Cerebellar nuclear complex (tissue), 1 donor: ENCODE measurements at regions not wholly inside any gene's neighbourhood (a gene's known extent, or its start where the extent isn't known, plus 50 kb on each side); places are given as distances from the start of the nearest gene placed in this dataset.

ENCODE experiments used
- DNase-seq, 2 experiments: peaks; one replicate each; lab custom pipeline; 2025; lab: John Stamatoyannopoulos, UW

DNA sequence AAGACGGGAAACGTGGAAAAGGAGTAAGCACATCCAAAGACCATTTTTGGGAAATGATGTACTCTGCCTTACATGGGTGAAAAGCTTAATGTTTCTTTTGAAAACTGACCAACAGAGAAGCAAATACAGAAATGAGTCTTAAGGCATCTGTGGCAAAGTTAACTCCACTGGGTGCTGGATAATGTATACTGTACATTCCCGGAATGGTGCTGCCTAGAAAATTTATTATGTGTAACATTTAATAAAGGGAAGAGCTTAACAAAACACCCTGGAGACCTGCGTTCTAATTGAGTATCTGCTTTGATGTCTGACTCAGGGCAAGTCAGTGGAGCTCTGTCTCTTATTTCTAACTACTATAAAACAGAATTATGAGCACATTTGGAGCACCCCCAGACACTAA lies 230.2 kb downstream of the MID1 start:
- DNase-seq: no peak

DNA sequence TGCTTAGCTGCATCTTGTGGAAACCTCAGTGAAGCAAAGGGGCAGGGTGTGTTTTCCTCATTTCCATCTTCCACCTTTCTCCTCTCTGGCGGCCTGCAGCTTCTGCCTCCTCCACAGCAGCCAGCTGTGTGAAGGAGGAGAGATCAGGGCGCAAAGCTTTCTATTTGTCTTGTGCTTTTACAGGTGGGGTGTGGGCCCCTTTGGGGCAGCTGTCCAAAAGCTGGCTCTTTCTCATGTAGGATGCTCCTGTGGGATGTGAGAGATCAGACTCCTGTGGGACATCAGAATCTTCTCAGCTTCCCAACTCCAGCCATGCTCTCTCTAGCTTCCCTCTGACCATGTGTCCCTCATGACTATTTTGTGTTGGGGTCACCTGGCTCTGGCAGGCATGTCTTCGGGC lies 227.1 kb downstream of the MID1 start:
- no peak for DNase-seq

DNA sequence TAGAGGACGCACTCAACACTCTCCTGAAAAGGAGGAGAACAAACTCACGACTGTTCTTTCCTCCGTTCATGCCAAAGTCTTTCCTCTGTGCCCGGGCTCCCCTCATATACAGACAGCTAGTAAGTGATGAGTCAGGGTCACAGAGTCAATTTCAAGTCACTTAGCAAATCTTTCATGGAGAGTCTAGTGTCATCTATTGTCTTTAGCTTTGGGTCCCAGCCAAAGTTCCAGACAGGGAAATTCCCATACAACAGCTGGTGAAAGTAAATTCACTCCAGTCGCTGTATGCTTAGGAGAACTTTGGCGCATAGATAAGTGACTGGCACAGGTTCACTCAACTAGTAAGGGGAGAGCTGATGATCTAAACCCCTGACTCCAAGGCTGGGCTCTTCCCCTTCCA lies 226.5 kb downstream of the MID1 start:
- no peak for DNase-seq

DNA sequence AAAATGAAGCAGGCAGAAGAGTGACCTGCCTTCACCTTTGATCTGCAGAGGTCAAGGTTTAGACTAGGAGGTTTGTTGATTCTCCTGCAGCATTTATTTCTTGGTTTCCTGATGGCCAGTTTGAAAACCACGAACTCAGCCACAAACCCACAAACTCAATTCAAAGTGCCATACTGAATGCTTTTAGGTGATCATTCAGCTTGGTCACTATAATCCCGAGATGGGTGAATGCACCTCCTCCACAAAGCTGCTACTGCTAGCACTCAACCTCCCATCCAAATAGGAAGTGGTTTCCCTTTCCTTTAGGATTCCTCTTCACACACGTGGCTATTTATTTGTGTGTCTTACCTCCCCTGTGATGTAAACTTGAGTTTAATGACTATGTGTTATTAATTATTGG lies 225.2 kb downstream of the MID1 start:
- no peak for DNase-seq
